T-helper 1 cell treated with Interleukin-12 subunit alpha and Interleukin-12 subunit beta and Interleukin-4 antibody, amounts not matched to agents 30 ng/mL and 1 ng/mL, for 36 hours (primary cell): ENCODE measurements at regions not wholly inside any gene's neighbourhood (a gene's known extent, or its start where the extent isn't known, plus 50 kb on each side); places are given as distances from the start of the nearest gene placed in this dataset.

Experiments used
- intact Hi-C: fragments of 100-400 bp; cut with micrococcal nuclease; formaldehyde crosslinking; loops from one replicate; pipeline ENCODE4 v1.15.1; 2024

- intact Hi-C loops, result no loop called here
These were observed 143.6 kb downstream of the COPRS start for GRCh38 chr17:31715446-31715845.

- intact Hi-C loops, result loop anchor here (10.0 kb wide), 1 partner anchor 1830 kb away; no protein-coding TSS in a partner anchor
These were observed 154.6 kb downstream of the COPRS start for GRCh38 chr17:31704483-31704882.

GRCh38 chr17:31702041-31702440 is 157.0 kb downstream of the COPRS start:
- intact Hi-C loops, result loop anchor here (10.0 kb wide), 1 partner anchor 1827 kb away; no protein-coding TSS in a partner anchor

GRCh38 chr17:31700973-31701372 is 158.1 kb downstream of the COPRS start:
- intact Hi-C loops, result loop anchor here (10.0 kb wide), 1 partner anchor 1826 kb away; no protein-coding TSS in a partner anchor

GRCh38 chr17:31699886-31700285 is 159.2 kb downstream of the COPRS start:
- intact Hi-C loops, result loop anchor here (10.0 kb wide), 1 partner anchor 1825 kb away; no protein-coding TSS in a partner anchor

- intact Hi-C loops, result no loop called here
These were observed 159.8 kb downstream of the COPRS start for GRCh38 chr17:31699281-31699680.

- intact Hi-C loops, result no loop called here
These were observed 160.3 kb downstream of the COPRS start for GRCh38 chr17:31698751-31699150.

- intact Hi-C loops, result no loop called here
These were observed 161.2 kb downstream of the COPRS start for GRCh38 chr17:31697838-31698237.

- intact Hi-C loops, result no loop called here
These were observed 162.2 kb downstream of the COPRS start for GRCh38 chr17:31696703-31697325.

- intact Hi-C loops, result no loop called here
These were observed 162.9 kb downstream of the COPRS start for GRCh38 chr17:31696184-31696602.

GRCh38 chr17:31695456-31696090 is 163.5 kb downstream of the COPRS start:
- intact Hi-C loops, result no loop called here

- intact Hi-C loops, result no loop called here
These were observed 165.4 kb downstream of the COPRS start for GRCh38 chr17:31693433-31694220.

- intact Hi-C loops, result no loop called here
These were observed 166.4 kb downstream of the COPRS start for GRCh38 chr17:31692632-31693031.

- intact Hi-C loops, result no loop called here
These were observed 167.0 kb downstream of the COPRS start for GRCh38 chr17:31692027-31692426.

GRCh38 chr17:31691251-31691905 is 167.7 kb downstream of the COPRS start:
- intact Hi-C loops, result no loop called here

GRCh38 chr17:31690151-31690551 is 168.9 kb downstream of the COPRS start:
- intact Hi-C loops, result no loop called here

- intact Hi-C loops, result no loop called here
These were observed 170.3 kb downstream of the COPRS start for GRCh38 chr17:31688701-31689100.

GRCh38 chr17:31687505-31688126 is 171.4 kb downstream of the COPRS start:
- intact Hi-C loops, result no loop called here

GRCh38 chr17:31686495-31686894 is 172.5 kb downstream of the COPRS start:
- intact Hi-C loops, result no loop called here

- intact Hi-C loops, result loop anchor here (5.0 kb wide), 1 partner anchor 133 kb away; no protein-coding TSS in a partner anchor
These were observed 174.1 kb downstream of the COPRS start for GRCh38 chr17:31684901-31685300.

GRCh38 chr17:31680126-31680525 is 178.9 kb downstream of the COPRS start:
- intact Hi-C loops, result loop anchor here (2.0 to 5.0 kb wide), 2 partner anchors 19 to 128 kb away; no protein-coding TSS in a partner anchor
